ENCODE measurements at regions not wholly inside any gene's neighbourhood (a gene's known extent, or its start where the extent isn't known, plus 50 kb on each side); places are given as distances from the start of the nearest gene placed in this dataset.

DNA sequence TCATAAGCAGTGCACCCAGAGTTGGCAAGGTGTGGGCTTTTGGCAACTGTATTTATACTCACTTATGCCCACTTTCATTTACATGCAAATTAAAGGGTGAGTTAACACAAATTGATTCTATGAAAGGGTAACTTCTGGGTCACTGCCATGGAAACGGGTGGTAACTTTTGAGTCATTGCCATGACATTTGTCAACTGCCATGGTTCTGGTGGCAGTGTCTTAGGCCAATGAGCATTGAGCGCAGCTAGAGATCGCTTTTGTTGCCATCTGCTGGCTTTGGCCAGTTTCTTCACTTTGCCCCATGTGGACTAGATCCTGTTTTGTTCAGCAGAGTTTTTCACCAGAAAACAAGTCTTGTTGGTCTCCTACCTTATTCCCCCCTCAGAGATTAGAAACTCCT lies 170.8 kb upstream of the NUDT6 start:
- intact Hi-C loops (cut with DNase I) = no loop called here
- no peak for DNase-seq
- Histone ChIP-seq H3K4me1 (replicated peaks in 1 of 2) (no peaks in the 10 kb centered on the region), H3K27ac (no peak overlapping the region), H3K4me3 (no peak overlapping the region), H3K9me3 (replicated peaks in 1 of 3) (no peaks in the 10 kb centered on the region), H3K27me3 (no peaks in the 10 kb centered on the region), H3K36me3 (replicated peaks in 1 of 2) (peaks cover 0 to 5% of the 10 kb centered on the region in 2 donors)
- 83 to 90% (median 88%) methylated on average over 3 of the region's 3 CpGs for WGBS, 4 donors
- TF ChIP-seq POLR2A (IDR thresholded peaks at IDR 0.05) (no peak), CTCF (IDR thresholded peaks at IDR 0.05) (no peak)

GRCh38 chr4:123096038-123096437 lies 173.6 kb upstream of the NUDT6 start:
- H3K4me1 ChIP-seq (replicated peaks in 1 of 2) = no peaks in the 10 kb centered on the region
- H3K27me3 ChIP-seq = no peaks in the 10 kb centered on the region
- WGBS, 4 donors = 75 to 91% (median 86%) methylated on average over 4 of the region's 4 CpGs
- H3K9me3 ChIP-seq (replicated peaks in 1 of 3) = no peaks in the 10 kb centered on the region
- H3K27ac ChIP-seq = no peak overlapping the region
- intact Hi-C loops (cut with DNase I) = no loop called here
- no peak for DNase-seq
- no peak overlapping the region for H3K4me3 ChIP-seq
- no peak for TF ChIP-seq CTCF (IDR thresholded peaks at IDR 0.05)
- TF ChIP-seq POLR2A (IDR thresholded peaks at IDR 0.05) = no peak
- H3K36me3 ChIP-seq (replicated peaks in 1 of 2) = peaks cover 0 to 2% of the 10 kb centered on the region in 2 donors

DNA sequence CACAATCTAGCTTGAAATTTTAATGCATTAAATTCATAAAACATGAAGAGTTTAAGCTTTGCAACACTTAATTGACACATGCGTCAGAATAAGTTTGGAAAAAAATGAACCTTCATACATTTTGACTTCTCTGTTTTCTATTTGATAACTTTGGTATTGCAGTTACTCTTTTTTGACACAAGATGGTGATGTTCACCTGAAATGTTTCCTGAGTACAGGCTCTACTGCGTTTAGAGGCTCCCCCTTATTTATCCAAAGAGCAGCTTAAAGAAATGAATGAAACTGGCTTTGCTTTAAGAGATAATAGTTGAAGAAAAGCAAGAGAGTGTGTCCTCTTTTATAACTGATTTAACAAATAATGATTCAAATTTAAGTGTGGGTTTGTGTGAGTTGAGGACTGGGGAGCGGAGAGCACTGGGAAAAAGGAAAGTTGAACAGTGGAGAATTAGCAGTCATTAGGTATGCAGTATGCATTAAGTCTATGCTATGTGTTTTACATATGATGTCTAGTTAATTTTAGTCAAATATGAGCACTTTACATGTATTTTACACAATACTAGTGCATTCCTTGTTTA lies 180.6 kb upstream of the NUDT6 start:
- Histone ChIP-seq H3K9me3 (replicated peaks in 1 of 3) (no peaks in the 10 kb centered on the region), H3K4me1 (replicated peaks in 1 of 2) (peaks cover 0 to 5% of the 10 kb centered on the region in 2 donors), H3K4me3 (no peak overlapping the region), H3K27ac (no peak overlapping the region), H3K27me3 (no peaks in the 10 kb centered on the region), H3K36me3 (replicated peaks in 1 of 2) (no peaks in the 10 kb centered on the region)
- WGBS, 4 donors = 40 to 53% (median 51%) methylated on average over 3 of the region's 3 CpGs
- intact Hi-C loops (cut with DNase I) = loop anchor here in 1 of 2 donors (10.0 kb wide), 3 partner anchors 552 to 1162 kb away; no protein-coding TSS in a partner anchor
- TF ChIP-seq CTCF (IDR thresholded peaks at IDR 0.05) (peak; percentile 52 to 80 (median 70)), POLR2A (IDR thresholded peaks at IDR 0.05) (no peak)
- no peak for DNase-seq

DNA sequence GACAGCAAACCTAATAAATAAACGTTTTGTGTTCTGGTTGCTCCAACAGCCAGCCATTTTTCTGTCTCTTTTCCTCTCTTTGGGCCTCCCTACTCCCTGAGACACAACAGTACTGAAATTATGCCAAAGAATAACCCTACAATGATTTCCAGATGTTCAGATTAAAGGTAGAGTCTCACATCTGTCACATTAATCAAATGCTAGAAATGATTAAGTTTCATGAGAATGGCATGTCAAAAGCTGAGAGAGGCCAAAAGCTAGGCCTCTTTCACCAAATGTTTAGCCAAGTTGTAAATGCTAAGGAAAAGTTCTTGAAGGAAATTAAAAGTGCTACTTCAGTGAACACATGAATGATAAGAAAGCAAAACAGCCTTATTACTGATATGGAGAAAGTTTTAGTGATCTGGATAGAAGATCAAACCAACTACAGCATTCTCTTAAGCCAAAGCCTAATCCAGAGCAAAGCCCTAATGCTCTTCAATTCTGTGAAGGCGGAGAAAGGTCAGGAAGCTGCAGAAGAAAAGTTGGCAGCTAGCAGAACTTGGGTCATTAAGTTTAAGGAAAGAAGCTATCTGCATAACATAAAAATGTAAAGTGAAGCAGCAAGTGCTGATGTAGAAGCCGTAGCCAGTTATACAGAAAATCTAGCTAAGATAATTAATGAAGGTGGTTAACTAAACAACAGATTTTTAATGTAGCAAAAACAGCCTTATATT lies 182.1 kb upstream of the NUDT6 start:
- Histone ChIP-seq H3K36me3 (replicated peaks in 1 of 2) (no peaks in the 10 kb centered on the region), H3K4me3 (no peak overlapping the region), H3K27ac (no peak overlapping the region), H3K4me1 (replicated peaks in 1 of 2) (peaks cover 0 to 5% of the 10 kb centered on the region in 2 donors), H3K9me3 (replicated peaks in 1 of 3) (no peaks in the 10 kb centered on the region), H3K27me3 (no peaks in the 10 kb centered on the region)
- no peak for DNase-seq
- intact Hi-C loops (cut with DNase I) = loop anchor here in 1 of 2 donors (10.0 kb wide), 3 partner anchors 550 to 1160 kb away; no protein-coding TSS in a partner anchor
- 74 to 86% (median 85%) methylated on average over 3 of the region's 3 CpGs for WGBS, 4 donors
- TF ChIP-seq CTCF (IDR thresholded peaks at IDR 0.05) (no peak), POLR2A (IDR thresholded peaks at IDR 0.05) (no peak)

Data from adrenal gland (tissue), 9 donors.